MM.1S (cell line): ENCODE measurements at regions not wholly inside any gene's neighbourhood (a gene's known extent, or its start where the extent isn't known, plus 50 kb on each side); places are given as distances from the start of the nearest gene placed in this dataset.

Experiments
- EZH2 ChIP-seq: fragments of 300-600 bp; sonication (generic); optimal IDR thresholded peaks from 2 replicates; pipeline ENCODE3; 2017; ENCODE audit warnings: low read depth, mild to moderate bottlenecking, antibody characterized with exemption, low read length, mixed read lengths
- TF ChIP-seq, protein P1 (sequence below): fragments of 300-600 bp; sonication (generic); IDR thresholded peaks from 2 replicates; pipeline ENCODE4 v1.5.1; 2016; ENCODE audit warnings: antibody characterized with exemption, low read length, mixed read lengths

DNA sequence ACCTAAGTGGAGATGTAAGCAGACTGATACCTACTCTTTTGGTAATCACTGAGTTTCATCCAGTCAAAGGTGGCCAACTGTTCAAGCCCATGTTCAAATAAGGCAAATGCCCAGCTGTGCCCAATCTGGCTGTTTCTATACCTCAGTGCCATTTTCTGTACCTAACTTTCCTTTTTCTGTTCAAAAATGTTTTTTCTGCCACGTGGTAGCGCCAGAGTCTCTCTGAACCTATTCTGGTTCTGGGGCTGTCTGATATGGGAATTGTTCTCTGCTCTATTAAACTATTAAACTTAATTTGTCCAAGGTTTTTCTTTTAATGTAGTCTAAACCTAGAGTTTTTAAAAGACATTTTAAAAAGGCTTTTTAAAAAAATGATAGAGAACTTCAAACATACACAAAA, 391.2 kb downstream of the NOVA1 start:
- no peak for TF ChIP-seq EZH2
- TF ChIP-seq, protein P1, sequence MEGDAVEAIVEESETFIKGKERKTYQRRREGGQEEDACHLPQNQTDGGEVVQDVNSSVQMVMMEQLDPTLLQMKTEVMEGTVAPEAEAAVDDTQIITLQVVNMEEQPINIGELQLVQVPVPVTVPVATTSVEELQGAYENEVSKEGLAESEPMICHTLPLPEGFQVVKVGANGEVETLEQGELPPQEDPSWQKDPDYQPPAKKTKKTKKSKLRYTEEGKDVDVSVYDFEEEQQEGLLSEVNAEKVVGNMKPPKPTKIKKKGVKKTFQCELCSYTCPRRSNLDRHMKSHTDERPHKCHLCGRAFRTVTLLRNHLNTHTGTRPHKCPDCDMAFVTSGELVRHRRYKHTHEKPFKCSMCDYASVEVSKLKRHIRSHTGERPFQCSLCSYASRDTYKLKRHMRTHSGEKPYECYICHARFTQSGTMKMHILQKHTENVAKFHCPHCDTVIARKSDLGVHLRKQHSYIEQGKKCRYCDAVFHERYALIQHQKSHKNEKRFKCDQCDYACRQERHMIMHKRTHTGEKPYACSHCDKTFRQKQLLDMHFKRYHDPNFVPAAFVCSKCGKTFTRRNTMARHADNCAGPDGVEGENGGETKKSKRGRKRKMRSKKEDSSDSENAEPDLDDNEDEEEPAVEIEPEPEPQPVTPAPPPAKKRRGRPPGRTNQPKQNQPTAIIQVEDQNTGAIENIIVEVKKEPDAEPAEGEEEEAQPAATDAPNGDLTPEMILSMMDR, result no peak
